HCT116 (cell line): ENCODE measurements at regions not wholly inside any gene's neighbourhood (a gene's known extent, or its start where the extent isn't known, plus 50 kb on each side); places are given as distances from the start of the nearest gene placed in this dataset.

ENCODE experiments used
- CTCF ChIP-seq, 3 experiments: fragments of 200-600 bp in 1 of 3; sonication (generic) in 1 of 3; IDR thresholded peaks in 2 of 3; conservative IDR thresholded peaks in 1 of 3; 2 replicates each; pipeline ENCODE4 v1.5.1; 2012 to 2017; ENCODE audit warnings: low read depth in 2 of 3, low read length in 2 of 3, antibody characterized with exemption in 1 of 3, borderline replicate concordance in 1 of 3, control low read depth in 1 of 3, mild to moderate bottlenecking in 1 of 3, mixed read lengths in 1 of 3, mixed run types in 1 of 3, moderate library complexity in 1 of 3; ENCODE audit not compliant: insufficient read depth in 1 of 3
- EZH2 ChIP-seq: fragments of 200-600 bp; sonication (generic); IDR thresholded peaks from 2 replicates; pipeline ENCODE4 v1.6.1; 2017; ENCODE audit warnings: antibody characterized with exemption, mixed run types

- TF ChIP-seq CTCF (IDR thresholded peaks at IDR 0.05 in 2 of 3, conservative IDR thresholded peaks at IDR 0.05 in 1 of 3; ENCODE audit: borderline replicate concordance in 1 of 3, insufficient read depth in 1 of 3, low read depth in 2 of 3, low read length in 2 of 3) (no peak), EZH2 (no peak)
Observed at GRCh38 chr10:45064998-45065397, 64.3 kb downstream of the ZNF22 start.
